Heart right ventricle (tissue), 16 donors: ENCODE measurements at regions not wholly inside any gene's neighbourhood (a gene's known extent, or its start where the extent isn't known, plus 50 kb on each side); places are given as distances from the start of the nearest gene placed in this dataset.

Experiments
- ATAC-seq, 8 donors: fragments of 200-7000 bp; cut with Tn5 transposase; one replicate each; pipeline ENCODE4 v1.9.1; 2020; ENCODE audit warnings: mild to moderate bottlenecking in 8 of 8, moderate library complexity in 8 of 8, moderate number of reproducible peaks in 1 of 8
- DNase-seq, 2 donors: peaks; one replicate each; pipeline ENCODE4 v3.0.0-alpha.2; 2020
- H3K27ac ChIP-seq, 10 donors: fragments of 200-600 bp; sonication (generic) in 2 of 10; one replicate each; pipeline versions ENCODE4 v1.5.0 to v1.8.0; 2020 to 2022; ENCODE audit warnings: mild to moderate bottlenecking in 3 of 10
- H3K27me3 ChIP-seq, 7 donors: fragments of 200-600 bp; one replicate each; pipeline ENCODE4 v1.8.0; 2021 to 2022; ENCODE audit warnings: mild to moderate bottlenecking in 2 of 7
- H3K36me3 ChIP-seq, 9 donors: fragments of 200-600 bp; sonication (generic) in 1 of 9; one replicate each; pipeline versions ENCODE4 v1.5.0 to v1.8.0; 2020 to 2022; ENCODE audit warnings: mild to moderate bottlenecking in 2 of 9
- H3K4me1 ChIP-seq, 9 donors: fragments of 200-600 bp; sonication (generic) in 1 of 9; one replicate each; pipeline versions ENCODE4 v1.5.0 to v1.8.0; 2020 to 2022; ENCODE audit warnings: mild to moderate bottlenecking in 4 of 9
- H3K4me3 ChIP-seq, 10 donors: fragments of 200-600 bp; sonication (generic) in 2 of 10; one replicate each; pipeline versions ENCODE4 v1.5.0 to v1.8.0; 2020 to 2022; ENCODE audit warnings: mild to moderate bottlenecking in 7 of 10, moderate library complexity in 2 of 10
- H3K9me3 ChIP-seq, 11 donors: fragments of 200-600 bp in 10 of 11; sonication (generic) in 2 of 11; one replicate each; pipeline versions ENCODE4 v1.5.0 to v1.8.0; 2013 to 2022; ENCODE audit warnings: mild to moderate bottlenecking in 2 of 11, control low read depth in 1 of 11, moderate library complexity in 1 of 11
- WGBS, 2 donors: extraction: QIAGEN DNeasy Blood & Tissue Kit; methylation state at CpG; one replicate each; pipeline ENCODE4 v1.1.7; 2013; ENCODE audit warnings: inconsistent platforms in 1 of 2; 5-methylcytosine and 5-hydroxymethylcytosine counted together
- intact Hi-C, 10 donors: fragments of 100-400 bp; cut with DNase I; formaldehyde crosslinking; loops; one replicate each; pipeline versions ENCODE4 v1.11.1 to v1.14.2; 2022
- TF ChIP-seq, protein P1 (sequence below), 9 donors: fragments of 200-600 bp; sonication (generic) in 2 of 9; IDR thresholded peaks; one replicate each; pipeline versions ENCODE4 v1.5.0 to v1.8.0; 2021 to 2022; ENCODE audit warnings: antibody characterized with exemption in 9 of 9, mild to moderate bottlenecking in 5 of 9, moderate library complexity in 1 of 9
- donor health status: Arrhythmogenic right ventricular cardiomyopathy.
- donor health status: ischemic (EF 13 %, LVEDD 7.1; RV severe dilation, severe dysfunction).
- donor health status: healthy with polysubstance abuse.
- donor health status: DM: no; HTN: yes; CAD: no.
- donor health status: DM: no; HTN: no; CAD: no.
- donor health status: ischemic (EF 25% LVEDD 6.9; RV normal size, moderate dysfunction).
- donor health status: ischemic (EF 25% LVEDD 5.7; RV mildly dilated, moderate dysfunction).
- donor health status: healthy.
- donor health status: DM: yes; HTN: yes; CAD: no.
- donor health status: Ischemic cardiomyopathy.
- donor health status: ischemic (EF 35%, LVEDD 5.7; RV mildly dilated, moderate dysfunction).
- donor health status: nonischemic (EF 11% LVEDD 7.7; RV severe dilation, severe dysfunction).
- donor health status: DM: yes; HTN: yes; CAD: no.
- donor health status: PGD.
- donor health status: ischemic (EF 29% LVEDD 5.4; RV normal size, mild dysfunction).
- donor health status: nonischemic (EF 23%, LVEDD 6.1; RV moderate dilation, normal function).

DNA sequence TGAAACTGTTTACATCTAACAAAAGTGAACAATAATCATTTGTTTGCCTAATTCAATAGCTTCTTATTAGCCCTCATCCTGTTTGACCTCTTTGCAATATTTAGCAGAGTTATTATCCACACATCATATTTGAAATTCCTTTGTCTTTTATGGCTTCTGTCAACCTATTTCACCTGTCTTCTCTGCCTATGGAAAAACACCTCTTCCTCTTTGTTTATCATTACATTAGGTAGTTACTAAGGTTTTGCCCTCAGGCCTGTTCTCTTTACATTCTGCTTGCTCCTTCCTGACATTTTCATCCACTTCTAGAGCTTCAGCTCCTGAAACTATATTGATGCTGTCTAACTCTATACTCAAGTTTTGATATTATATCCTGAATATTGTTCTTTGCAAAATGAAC lies 183.0 kb downstream of the SUCNR1 start:
- Histone ChIP-seq H3K4me3 (no peak overlapping the region), H3K27ac (no peak overlapping the region), H3K36me3 (no peaks in the 10 kb centered on the region), H3K9me3 (no peaks in the 10 kb centered on the region), H3K27me3 (no peaks in the 10 kb centered on the region), H3K4me1 (no peaks in the 10 kb centered on the region)
- no peak for ATAC-seq
- DNase-seq, result no peak
- intact Hi-C loops, result no loop called here
- TF ChIP-seq, protein P1, sequence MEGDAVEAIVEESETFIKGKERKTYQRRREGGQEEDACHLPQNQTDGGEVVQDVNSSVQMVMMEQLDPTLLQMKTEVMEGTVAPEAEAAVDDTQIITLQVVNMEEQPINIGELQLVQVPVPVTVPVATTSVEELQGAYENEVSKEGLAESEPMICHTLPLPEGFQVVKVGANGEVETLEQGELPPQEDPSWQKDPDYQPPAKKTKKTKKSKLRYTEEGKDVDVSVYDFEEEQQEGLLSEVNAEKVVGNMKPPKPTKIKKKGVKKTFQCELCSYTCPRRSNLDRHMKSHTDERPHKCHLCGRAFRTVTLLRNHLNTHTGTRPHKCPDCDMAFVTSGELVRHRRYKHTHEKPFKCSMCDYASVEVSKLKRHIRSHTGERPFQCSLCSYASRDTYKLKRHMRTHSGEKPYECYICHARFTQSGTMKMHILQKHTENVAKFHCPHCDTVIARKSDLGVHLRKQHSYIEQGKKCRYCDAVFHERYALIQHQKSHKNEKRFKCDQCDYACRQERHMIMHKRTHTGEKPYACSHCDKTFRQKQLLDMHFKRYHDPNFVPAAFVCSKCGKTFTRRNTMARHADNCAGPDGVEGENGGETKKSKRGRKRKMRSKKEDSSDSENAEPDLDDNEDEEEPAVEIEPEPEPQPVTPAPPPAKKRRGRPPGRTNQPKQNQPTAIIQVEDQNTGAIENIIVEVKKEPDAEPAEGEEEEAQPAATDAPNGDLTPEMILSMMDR (IDR thresholded peaks at IDR 0.05), result no peak

DNA sequence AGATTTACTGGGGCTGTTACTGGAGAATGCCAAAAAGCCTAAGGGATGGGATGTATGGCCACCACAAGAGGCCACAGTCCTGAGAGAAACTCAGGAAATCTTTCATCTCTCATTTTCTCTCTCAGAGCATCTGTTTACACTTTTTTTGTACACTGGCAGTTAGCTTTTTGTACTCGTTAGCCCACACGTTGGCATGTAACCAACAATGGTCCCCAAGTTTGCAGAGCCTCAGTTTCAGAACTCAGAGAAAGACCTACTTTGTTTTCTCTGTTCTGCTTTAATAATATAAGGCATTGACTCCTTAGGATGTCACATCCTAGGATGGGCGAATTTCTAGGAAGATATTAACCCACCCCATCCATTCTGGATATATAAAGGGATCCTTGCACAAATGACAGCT lies 183.5 kb downstream of the SUCNR1 start:
- H3K27ac ChIP-seq, result no peak overlapping the region
- TF ChIP-seq, protein P1 (IDR thresholded peaks at IDR 0.05), result no peak
- H3K9me3 ChIP-seq, result no peaks in the 10 kb centered on the region
- H3K4me3 ChIP-seq, result no peak overlapping the region
- intact Hi-C loops, result no loop called here
- H3K27me3 ChIP-seq, result no peaks in the 10 kb centered on the region
- ATAC-seq (no peak), DNase-seq (no peak)
- 78 to 80% methylated on average over 3 of the region's 3 CpGs for WGBS, 2 donors
- H3K36me3 ChIP-seq, result no peaks in the 10 kb centered on the region
- H3K4me1 ChIP-seq, result no peaks in the 10 kb centered on the region

DNA sequence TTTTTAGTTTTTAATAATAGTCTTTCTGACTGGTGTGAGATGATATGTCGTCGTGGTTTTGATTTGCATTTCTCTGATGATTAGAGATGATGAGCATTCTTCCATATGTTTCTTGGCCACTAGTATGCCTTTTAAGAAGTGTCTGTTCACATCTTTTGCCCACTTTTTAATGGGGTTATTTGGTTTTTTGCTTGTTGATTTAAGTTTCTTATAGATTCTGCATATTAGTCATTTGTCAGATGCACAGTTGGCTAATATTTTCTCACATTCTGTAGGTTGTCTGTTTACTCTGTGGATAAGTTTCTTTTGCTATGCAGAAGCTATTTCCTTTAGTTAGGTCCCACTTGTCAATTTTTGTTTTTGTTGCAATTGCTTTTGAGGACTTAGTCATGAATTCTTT lies 185.4 kb downstream of the SUCNR1 start:
- intact Hi-C loops, result no loop called here
- Histone ChIP-seq H3K4me1 (no peaks in the 10 kb centered on the region), H3K36me3 (no peaks in the 10 kb centered on the region), H3K27me3 (no peaks in the 10 kb centered on the region), H3K9me3 (no peaks in the 10 kb centered on the region), H3K4me3 (no peak overlapping the region), H3K27ac (no peak overlapping the region)
- WGBS, 2 donors, result 83 to 89% methylated on average over 2 of the region's 2 CpGs
- no peak for ATAC-seq
- TF ChIP-seq, protein P1 (IDR thresholded peaks at IDR 0.05), result no peak
- no peak for DNase-seq

DNA sequence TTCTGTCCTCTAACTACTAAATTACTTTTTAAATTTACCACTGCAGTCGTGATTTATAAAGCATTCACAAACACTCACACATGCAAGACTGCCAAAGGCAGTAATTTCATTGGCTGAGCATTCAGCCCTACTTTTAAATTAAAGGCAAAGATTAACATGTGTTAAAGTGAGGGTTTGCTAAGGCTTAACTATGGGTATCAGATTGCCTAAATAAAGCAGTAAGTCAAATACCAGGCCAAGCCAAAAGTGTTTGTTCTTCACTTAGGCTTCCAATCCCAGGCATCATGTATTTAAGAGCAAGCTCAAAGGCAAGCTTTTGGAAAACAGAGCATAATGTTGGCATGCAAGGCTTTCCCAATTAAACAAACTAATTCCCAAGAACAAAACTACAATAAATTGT lies 187.3 kb downstream of the SUCNR1 start:
- H3K27ac ChIP-seq, result no peak overlapping the region
- H3K27me3 ChIP-seq, result no peaks in the 10 kb centered on the region
- TF ChIP-seq, protein P1 (IDR thresholded peaks at IDR 0.05), result no peak
- whole genome bisulfite sequencing, 2 donors, result 50 to 55% methylated on average over 1 of the region's 1 CpG
- no peak for DNase-seq
- H3K36me3 ChIP-seq, result no peaks in the 10 kb centered on the region
- H3K4me3 ChIP-seq, result no peak overlapping the region
- H3K4me1 ChIP-seq, result no peaks in the 10 kb centered on the region
- no peaks in the 10 kb centered on the region for H3K9me3 ChIP-seq
- ATAC-seq, result no peak
- intact Hi-C loops, result no loop called here

DNA sequence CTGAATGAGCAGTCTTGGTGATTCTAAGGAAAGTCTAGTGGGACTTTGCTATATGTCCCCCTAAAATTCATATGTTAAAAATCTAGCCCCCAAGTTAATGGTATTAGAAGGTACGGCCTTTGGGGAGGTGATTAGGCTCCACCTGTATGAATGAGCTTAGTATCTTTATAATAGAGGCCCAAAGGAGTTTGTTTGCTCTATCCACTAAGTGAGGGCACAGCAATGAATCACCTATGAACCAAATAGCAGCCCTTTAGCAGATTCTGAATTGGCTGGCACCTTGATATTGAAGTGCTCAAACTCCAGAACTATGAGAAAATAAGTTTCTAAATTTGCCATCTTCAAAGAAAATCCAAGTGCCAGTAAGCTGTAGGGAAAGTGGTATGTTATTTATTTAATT lies 187.9 kb downstream of the SUCNR1 start:
- no peaks in the 10 kb centered on the region for H3K27me3 ChIP-seq
- no peak overlapping the region for H3K4me3 ChIP-seq
- no peak for ATAC-seq
- no peak for DNase-seq
- 88 to 90% methylated on average over 1 of the region's 1 CpG for WGBS, 2 donors
- H3K4me1 ChIP-seq, result no peaks in the 10 kb centered on the region
- TF ChIP-seq, protein P1 (IDR thresholded peaks at IDR 0.05), result no peak
- intact Hi-C loops, result no loop called here
- H3K27ac ChIP-seq, result no peak overlapping the region
- H3K36me3 ChIP-seq, result no peaks in the 10 kb centered on the region
- no peaks in the 10 kb centered on the region for H3K9me3 ChIP-seq
